DMS153 treated with DMSO at 0.1 percent for 48 hours (cell line): ENCODE measurements at regions not wholly inside any gene's neighbourhood (a gene's known extent, or its start where the extent isn't known, plus 50 kb on each side); places are given as distances from the start of the nearest gene placed in this dataset.

Source experiments
- DNase-seq: peaks from one replicate; lab custom pipeline; 2025; ENCODE audit not compliant: unreplicated experiment; lab: John Stamatoyannopoulos, UW

DNA sequence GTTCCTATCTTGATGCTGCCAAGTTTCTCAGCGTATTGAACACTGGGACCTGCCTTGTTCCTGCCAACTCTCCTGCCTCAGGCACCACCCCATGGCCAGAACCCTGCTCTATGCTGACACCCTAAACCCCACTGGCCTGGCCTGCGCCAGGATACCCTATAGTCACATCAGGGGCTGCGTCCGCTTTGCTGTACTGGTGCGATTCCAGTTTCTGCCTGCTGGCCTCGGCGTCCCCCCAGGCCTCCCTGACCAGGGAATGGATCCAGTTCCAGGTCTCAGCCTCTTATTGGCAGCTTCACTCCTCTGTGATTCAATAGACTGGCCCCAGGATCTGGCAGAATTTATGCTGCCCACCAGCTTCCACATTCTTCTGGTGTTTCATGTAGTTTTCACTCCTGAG lies 55.0 kb downstream of the GPR6 start:
- DNase-seq = no peak

DNA sequence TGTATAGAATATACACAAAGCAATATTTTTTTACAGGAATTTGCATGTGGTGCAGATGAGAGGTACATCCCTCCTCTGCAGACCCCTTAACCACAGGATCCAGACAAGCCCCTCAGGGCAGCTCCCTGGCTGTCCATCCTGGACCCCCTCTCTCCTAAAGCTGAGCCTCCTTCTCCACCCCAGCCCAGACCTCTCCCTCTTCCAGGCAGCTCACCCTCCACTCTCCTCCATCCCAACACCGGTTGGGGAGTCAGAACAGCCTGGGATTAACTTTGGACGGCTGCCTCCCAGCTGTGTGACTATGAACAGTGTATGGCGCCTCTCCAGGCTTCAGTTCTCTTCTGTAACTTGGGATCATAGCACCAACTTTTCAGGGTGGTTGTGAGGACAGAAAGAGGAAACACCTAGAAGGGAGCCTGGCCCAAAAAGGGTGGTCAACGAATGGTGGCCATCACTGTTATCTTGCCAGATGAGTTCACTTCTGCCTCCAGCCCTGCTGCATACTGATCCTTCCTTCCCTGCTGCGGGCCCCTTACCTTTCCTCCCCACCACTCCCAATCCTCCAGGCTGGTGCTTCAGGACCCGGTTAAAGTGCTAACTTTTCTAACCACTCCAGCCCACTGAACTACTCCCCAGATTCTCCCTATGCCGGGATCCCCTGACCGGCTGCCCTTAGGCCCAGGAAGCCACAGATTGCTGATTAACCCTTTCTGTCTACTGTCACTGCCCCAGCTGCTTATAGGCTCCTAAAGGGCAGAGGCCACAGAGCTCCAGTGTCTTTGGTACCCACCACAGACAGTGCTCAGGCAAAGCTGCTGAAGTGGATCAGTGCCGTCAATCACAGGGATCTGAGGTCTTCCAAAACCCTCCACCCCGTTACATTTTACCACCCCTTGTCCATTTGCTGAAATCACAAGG lies 55.9 kb downstream of the GPR6 start:
- DNase-seq = no peak

DNA sequence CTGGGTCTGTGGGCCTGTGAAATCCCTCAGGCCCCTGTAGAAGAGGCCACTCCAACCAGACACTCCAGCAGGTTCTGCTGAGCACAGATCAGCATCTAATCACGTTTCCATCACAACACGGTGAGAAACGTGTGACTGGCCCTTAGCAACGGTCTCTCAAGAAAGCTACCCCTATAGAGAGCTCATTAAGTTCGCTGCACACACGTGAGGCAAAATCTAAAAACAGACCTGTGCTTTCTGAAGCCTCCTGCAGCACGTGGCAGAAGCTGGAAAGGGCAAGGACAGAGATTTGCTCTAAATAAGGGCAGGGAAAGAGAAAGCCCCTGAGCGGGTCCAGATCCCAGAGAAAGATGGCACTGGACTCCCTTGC lies 56.5 kb downstream of the GPR6 start:
- DNase-seq = no peak

DNA sequence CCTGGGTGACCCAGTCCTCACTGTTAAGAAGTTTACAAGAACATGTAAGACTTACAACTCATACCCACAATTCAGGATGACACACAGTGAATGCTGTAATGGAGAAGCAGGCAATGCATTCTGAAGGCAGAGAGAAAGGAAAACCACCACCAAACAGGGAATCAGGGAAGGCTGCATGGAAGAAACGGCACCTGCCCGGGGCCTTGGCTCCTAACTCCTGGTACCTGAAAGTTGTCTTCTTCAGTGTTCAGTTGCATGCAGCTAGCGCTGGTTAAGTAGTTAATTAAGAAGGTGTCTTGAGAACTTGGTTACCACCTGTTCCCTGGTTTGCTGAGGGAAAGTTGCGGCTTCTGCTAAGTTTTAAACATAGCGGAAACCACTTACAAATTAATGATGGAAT lies 57.2 kb downstream of the GPR6 start:
- no peak for DNase-seq

DNA sequence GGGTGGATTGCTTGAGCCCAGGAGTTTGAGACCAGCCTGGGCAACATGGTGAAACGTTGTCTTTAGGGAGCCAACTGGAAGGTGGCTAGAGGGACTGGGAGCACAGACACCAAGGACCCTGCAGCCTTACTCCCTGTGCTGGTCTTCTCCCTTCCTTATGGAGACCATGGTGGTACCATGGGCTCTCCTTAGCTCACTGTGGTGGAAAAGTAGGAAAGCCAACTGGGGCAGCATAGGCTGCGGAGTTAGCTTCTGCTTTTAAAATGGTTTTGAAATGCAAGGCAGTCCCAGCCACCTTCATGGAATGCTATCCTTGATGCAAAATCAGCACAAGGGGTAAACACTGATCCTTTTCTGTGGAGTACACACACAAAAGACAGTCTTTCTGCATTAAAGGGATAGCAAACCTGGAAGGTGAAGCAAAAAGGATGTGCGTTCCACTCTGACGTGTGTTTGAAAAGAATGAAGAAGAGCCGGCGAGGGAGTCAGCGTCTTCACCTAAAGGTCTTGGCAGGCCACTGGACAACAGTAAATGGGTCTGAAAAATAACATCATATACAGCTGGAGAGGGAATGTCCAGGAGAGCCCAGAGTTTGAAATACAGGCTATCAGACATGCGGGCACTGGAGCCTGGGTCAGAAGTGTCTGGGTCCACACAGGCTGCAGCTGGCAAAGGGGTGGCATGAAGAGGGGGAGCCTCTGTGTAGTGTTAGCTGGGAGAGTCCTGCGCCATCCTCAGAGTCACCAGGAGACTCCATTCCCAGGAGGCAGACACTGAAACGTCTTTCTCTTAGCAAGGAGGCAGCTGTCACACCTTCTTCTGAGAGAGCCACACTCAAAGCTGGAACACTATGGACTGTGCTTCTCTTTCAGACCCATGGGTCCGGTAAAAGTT lies 58.5 kb downstream of the GPR6 start:
- DNase-seq = no peak

DNA sequence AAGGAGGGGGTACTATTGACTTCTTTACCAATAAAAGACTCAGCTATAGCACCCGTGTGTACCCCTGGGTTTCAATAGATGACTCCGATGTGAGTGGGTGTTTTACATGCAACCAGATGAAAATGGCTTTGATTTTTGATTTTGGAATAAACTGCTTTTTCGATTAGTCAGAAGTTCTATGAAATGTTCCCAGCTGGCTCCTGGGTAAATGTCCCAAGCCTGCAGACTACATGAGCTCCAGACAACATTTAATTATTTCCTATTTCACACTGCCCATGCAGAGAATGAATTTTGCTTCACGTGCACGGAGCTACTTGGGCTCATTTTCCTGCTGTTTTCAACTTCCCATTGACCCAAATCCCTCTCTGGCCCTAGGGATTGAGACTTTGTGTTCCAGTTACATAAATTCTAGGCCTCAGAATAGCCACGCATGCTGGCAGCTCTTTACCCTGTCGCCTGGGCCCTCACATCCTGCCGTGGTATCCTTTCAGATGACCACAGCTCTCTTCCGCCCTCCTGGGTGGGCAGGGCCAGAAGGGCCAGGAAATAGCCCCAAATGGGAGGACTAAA lies 59.7 kb downstream of the GPR6 start:
- DNase-seq = no peak

DNA sequence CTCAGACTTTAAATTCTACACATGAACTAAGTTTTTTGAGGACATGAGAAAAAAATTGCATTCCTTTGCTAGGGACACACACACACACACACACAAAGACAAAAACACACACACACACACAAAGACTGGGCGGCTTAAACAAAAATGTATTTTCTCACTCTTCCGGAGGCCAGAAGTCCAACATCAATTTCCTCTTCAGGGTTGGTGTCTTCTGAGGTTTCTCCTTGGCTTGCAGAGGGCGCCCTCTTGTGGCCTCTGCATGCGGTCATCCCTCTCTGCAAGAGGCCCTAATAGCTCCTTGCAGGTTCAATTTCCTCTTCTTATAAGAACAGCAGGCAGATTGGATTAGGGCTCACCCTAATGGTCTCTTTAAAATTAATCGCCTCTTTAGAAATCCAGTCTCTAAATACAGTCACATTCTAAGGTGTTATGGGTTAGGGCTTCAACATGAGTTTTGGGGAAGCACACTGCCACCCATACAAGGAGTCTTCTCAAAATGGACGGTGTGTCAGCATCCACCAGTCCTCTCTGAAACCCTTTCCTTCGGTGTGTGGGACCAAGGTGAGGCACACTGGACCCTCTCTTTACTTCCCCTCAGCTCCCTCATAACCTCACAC lies 61.4 kb downstream of the GPR6 start:
- DNase-seq = peak; percentile 86

DNA sequence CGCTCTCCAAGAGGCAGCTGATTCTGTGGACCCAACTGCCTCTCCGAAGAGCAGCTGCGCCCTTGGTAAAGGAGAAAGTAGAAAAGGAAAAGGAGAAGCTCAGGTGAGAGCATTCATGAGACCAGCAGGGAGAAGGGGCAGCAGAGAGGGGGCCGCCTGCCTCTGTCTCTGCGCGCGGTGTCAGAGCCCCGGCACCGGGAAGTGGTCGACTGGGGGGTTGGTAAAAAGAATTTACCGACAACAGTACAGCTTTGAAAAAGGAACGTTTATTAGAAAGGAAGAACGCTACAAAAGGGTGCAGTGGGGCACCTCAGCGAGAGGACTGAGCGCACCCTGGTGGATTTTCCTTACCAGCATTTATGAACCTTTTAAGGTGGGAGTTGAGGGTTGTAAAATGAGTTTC lies 61.9 kb downstream of the GPR6 start:
- peak; percentile 81 for DNase-seq

DNA sequence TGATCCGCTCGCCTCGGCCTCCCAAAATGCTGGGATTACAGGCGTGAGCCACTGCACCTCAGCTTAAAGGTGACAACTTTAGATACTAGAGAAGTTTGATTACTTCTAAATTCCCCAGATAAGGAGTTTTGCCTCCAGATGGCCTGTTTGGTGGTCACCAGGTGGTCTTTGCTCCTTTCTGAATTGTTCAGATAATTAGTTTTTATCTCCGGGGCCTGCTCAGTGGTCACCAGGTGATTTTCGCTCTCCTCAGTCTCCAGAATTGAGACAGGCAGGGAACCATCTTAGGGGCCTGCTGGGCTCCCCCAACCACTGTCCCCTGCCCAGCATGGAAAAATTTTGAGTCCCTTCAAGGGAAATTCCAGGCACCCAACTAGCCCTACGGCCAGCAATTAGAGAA lies 62.6 kb downstream of the GPR6 start:
- no peak for DNase-seq

DNA sequence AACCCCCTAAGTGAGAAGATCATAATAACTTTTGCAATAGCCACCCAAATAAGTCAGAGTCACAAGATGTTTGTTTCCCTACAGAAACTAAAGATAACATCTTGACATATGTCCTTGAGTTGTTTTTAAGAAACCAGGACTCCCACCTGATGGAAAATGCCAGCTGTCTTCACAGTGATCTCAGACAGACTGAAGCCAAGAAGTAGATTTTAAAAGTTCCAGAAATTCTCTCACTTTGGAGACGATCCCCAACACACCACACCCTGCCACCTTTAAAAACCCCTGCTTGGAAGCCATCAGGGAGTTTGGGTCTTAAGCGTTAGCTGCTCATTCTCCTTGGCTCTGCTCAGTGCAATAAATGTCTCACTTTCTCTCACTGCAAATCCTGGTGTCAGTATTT lies 63.0 kb downstream of the GPR6 start:
- no peak for DNase-seq

DNA sequence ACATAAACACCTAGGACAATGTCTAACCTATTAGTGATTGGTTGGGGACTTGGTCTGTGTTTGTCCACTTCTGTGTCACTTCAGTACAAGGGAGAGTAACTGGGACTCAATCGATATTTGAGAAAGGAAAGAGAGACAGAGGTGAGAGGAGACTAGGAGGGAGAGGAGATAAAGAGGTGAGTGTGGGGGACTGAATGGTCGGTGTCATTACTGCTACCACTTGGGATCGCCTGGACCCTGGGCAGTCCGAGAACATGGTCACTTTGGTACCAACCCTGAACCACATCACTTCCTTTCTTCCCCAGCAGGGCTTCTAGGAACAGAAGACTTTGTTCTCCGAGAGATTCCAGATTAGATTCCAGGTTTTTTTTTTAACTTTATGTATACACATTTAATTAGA lies 63.7 kb downstream of the GPR6 start:
- no peak for DNase-seq

DNA sequence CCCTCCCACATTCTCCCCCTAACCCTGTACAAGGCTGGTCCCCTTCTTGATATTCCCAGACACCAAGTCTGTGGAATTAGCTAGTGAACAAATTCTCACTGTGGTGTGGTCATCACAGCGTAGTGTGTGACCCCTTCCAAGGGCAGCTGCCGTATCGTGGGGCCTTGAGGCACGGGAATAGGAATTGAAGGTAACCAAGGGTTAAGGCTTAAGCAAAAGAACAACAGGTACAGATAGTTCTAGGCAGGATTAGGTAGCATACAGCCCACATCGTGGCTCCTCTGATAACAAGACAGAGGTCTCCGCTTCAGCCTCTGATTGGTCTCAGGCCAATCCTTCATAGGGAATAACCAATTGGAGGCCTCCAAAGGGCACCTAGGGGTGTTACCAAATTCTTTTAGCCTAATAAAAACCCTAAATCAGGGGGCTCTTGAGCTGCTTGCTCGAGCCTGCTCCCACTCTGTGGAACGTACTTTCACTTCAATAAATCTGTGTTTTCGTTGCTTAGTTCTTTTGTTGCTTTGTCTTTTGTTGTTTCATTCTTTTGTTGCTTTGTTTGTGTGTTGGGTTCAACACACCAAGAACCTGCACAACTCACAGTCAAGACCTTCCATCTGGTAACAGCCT lies 64.7 kb downstream of the GPR6 start:
- DNase-seq = no peak

DNA sequence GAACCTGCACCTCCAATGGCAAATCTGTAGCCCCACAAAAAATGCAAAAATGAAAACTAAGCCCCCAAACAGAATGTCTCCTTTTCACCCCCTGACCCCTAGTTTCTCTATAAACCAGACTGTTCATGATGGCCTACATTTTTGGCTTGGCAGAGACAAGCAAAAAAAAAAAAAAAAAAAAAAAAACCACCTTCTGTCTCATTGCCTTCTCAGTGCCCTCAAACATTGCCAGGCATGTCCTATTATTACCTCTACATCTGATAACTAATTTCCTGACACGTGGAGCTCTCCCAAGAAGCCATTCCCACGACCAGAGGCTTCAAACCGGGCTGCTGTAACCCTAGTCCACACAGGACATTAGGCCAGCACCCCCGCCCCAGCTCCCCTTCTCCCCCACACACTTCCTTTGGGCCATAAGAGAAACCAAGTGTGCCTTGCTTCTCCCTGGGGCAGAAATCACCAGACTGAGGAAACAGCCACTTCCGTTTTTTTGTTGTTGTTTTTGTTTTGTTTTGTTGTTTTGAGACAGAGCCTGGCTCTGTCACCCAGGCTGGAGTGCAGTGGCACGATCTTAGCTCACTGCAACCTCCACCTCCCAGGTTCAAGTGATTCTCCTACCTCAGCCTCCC lies 65.4 kb downstream of the GPR6 start:
- no peak for DNase-seq

DNA sequence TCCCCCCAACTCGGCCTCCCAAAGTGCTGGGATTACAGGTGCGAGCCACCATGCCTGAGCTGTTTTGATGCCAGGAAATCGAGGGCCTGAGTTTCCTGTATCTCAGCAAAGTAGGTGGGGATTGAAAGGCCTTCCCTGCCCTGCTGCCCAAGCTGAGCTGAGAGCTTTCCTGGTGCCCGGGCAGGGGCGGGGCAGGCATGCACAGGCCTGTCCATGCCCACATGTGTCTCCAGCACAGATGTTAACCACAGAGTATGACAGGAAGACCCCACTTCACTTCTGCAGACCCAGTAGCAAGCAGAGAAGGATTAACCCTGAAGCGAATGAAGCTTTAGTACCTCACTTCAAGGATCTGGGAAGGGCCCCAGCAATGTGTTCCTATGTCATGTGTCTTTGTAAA lies 66.0 kb downstream of the GPR6 start:
- DNase-seq = no peak

DNA sequence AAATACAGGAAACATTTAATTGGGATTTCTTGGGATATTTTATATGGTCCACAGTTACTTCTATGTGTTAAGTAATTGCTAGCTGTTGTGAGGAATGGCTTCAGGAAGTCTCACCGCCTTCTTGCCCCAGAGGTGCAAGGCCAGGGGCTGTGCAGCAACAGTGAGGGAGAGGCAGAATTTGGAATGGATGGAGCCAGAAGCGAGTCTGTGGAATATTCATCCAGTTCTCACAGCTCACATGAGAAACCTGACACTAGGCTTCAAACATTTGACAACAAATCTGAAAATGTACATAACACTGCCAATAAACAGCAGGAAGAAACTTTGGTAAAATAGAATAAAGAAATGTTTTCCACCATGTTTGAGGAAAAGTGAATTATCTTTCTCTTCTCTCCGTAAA lies 66.5 kb downstream of the GPR6 start:
- DNase-seq = no peak

DNA sequence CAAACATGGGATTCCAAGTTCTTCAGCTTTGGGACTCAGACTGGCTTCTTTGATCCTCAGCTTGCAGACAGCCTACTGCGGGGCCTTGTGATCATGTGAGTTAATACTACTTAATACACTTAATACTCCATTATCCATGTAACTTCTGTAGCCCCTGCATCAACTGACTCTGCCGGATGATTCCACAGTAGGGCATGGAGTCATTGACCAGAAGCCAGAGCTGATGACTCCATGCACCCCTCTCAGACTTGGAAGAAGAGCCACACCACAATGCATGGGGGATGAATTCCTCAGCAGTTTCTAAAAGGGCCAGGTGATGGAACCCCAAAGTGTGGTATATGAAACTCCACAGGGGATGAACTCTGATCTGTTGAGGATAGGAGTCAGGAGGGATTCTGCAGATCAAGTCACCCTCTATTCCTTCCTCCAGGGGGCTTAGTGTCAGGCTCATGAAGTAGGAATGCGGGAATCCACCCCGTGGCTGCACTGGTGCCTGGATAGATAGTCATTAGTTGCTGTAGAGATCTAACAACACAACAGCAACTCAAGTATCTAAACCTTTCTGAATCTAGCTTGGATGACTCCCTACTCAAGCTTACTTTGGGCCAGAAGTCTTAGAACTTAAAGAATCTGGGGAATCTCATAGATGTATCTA lies 70.2 kb downstream of the GPR6 start:
- DNase-seq = no peak

DNA sequence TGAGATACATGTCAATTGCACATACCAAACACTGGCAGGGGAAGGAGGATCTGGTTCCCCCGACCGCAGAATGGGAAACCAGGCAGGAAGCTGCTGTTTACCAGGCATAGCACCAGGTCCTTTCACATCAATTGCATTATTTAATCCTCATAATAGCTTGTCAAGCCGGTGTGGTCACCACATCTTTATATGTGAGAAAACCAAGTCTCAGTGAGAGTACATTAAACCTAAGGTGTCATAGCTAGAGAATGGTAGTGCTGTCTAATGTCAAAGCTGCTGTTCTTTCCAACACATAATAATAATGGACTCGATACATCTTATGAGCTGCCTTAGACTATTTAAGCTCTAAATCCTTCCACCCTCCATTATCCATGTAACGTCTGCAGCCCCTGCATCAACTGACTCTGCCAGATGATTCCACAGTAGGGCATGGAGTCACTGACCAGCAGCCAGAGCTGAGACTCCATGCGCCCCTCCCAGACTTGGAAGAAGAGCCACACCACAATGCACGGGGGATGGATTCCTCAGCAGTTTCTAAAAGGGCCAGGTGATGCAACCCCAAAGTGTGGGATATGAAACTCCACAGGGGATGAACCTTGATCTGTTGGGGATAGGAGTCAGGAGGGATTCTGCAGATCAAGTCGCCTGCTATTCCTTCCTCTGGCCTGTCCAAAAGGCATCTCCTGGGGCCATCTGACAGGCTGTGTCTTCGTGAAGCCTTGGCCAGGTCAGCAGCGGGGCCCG lies 71.8 kb downstream of the GPR6 start:
- DNase-seq = no peak
